NCI-H345 treated with DMSO at 0.1 percent for 48 hours (cell line): ENCODE measurements at regions not wholly inside any gene's neighbourhood (a gene's known extent, or its start where the extent isn't known, plus 50 kb on each side); places are given as distances from the start of the nearest gene placed in this dataset.

ENCODE experiments used
- DNase-seq: peaks from one replicate; lab custom pipeline; 2025; ENCODE audit not compliant: unreplicated experiment; lab: John Stamatoyannopoulos, UW

DNA sequence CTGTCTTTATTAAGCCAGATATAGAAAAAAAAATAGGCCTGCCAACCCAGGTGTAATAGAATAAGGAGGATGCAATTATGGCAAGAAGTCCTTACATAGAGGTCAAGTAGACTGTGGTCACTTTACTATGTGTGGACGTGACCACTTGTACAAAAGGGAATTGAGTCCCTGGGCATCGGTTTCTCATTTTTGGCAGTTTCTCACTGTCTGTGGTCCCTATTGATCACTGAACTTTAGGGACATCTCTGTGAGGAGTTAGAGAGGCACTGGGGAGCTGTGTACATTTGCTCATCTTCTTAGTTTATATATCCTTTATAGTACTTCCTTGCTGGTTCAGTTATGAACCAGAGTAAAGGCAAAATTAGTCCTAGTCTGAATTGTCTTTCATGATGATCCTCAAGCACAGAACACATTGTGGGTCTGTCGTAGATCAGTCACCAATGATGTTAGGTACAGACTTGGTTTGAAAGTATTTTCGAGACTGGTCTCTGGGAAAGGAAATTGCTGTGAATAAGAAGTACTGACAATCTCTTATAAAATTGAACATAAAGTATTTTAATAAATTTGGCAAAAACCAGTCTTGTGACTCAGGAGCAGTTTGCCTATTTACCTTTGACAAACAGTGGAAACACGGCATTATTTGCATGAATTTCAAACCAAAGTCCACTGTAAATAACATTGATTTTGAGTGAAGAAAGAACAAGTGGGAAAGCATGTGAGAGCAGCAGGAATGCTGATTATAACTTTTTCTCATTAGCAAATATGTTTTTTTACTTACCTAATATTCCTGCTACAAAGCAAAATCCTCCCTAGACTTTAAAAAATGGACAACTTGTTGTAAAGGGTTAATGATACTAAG lies 218.9 kb upstream of the DPH6 start:
- DNase-seq, result no peak

- no peak for DNase-seq
Measured at GRCh38 chr15:35768949-35769348, 223.0 kb upstream of the DPH6 start.

DNA sequence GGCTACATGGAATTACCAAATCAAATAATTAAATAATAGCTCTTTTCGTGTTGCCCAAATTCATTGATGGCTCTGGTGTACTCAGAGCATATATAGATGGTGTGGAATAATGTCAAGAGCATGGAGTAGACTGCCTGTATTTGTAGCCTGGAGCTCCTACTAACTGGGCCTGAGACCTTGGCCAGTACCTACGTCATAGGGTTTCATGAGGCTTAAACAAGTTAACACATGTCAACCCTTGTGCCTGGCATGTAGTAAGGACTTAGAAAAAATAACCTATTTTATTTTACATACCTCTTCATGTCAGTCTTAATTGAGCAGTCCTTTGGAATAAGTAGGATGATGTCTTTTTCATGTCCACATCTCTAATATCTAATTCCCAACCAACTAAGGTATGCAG lies 223.7 kb upstream of the DPH6 start:
- no peak for DNase-seq

GRCh38 chr15:35771746-35772442 lies 225.9 kb upstream of the DPH6 start:
- DNase-seq, result no peak

- no peak for DNase-seq
Measured at GRCh38 chr15:35774653-35775052, 228.7 kb upstream of the DPH6 start.

- DNase-seq, result no peak
Measured at GRCh38 chr15:35775471-35775870, 229.5 kb upstream of the DPH6 start.

GRCh38 chr15:35777061-35777460 lies 231.1 kb upstream of the DPH6 start:
- no peak for DNase-seq

DNA sequence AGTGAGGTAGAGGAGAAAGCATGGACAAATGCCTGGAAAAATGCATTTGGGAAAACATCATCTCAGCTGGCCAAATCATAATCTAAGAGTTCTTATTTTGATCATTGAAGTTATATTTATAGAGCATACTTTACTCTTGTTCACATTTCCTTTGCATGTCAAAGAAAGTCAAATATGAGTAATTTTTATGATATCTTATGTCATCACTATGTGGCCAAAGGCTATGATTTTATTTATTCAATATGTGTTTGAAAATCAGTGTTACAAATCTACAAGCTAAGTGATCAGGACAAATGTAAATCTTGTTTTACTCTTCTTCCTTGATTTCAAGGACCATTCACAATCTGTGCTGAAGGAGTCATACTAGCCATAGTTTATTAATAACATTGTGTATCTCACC lies 237.2 kb upstream of the DPH6 start:
- DNase-seq, result no peak

GRCh38 chr15:35784745-35785144 lies 238.8 kb upstream of the DPH6 start:
- peak; percentile 94 for DNase-seq

GRCh38 chr15:35810007-35810406 lies 264.0 kb upstream of the DPH6 start:
- no peak for DNase-seq

DNA sequence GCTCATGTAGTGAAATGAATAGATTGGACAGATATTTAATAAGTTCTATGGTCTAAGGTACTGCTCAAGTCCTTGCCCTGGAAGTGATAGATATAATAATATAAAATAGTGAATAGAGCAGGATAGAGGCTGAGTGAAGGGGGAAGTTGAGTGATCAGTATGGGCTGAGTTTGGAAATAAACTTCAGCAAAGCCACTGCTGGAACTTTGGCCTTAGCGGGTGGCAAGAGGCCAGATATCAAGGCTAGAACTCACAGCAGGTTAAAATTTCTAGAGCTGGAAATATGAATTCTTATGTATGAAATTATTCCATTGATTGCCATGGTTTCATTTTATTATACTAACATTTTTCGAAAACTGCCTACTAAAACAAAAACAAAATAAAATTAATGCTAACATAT lies 267.6 kb upstream of the DPH6 start:
- no peak for DNase-seq

- DNase-seq, result no peak
Measured at GRCh38 chr15:35818846-35819245, 272.9 kb upstream of the DPH6 start.

DNA sequence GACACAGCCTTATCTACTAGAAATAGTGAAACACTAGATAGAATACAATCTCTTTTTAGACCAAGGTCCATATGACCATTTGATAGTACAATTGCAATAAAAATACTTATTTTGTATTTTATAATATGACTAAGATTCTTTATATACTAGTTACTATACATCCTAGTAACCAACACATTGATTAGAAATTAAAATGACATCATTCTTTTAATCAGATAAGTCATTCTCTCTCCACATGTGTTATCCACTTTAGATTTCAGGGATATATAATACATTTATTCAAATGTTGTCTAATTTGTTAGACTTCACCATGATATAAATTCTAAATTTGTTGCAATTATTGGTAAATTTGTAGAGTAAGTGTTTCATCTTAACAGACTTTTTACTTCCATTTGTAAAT lies 276.2 kb upstream of the DPH6 start:
- no peak for DNase-seq

DNA sequence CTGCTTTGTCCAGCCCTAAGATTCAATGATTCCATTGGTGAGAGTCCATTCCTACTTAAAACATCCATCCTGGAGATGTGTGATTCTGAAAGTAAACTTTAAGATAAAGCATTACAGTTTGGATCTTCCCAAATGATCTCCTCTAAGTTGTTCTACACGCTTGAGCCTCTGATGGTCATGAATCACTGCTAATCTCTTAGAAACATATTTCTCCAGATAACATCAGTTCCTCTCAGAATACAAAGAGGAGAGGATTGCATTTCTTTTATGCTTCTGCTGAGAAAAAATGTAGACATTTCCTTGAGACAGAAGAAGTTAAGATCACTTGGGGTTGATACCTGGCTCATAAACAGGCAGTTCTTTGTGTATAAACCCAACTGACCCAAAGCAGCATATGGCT lies 281.2 kb upstream of the DPH6 start:
- no peak for DNase-seq

DNA sequence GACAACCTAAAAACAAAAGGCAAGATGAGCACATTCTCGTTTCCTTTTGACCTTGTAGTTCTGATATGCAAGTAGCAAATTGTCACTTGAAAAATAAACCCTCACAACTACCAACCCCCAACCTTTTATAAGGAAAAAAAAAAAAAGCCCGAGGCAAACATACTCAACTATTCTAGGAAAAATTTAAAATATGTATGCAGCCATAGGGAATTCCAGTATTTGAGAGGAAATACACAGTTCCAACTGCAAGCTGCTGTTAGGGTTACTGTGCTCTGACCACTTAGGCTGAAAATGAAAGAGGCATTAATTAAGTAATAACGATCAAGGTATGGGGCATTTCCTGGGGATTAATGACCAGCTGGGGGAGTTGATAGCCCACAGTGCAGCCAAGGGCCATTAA lies 281.9 kb upstream of the DPH6 start:
- no peak for DNase-seq

- DNase-seq, result no peak
Measured at GRCh38 chr15:35833581-35833980, 287.6 kb upstream of the DPH6 start.

DNA sequence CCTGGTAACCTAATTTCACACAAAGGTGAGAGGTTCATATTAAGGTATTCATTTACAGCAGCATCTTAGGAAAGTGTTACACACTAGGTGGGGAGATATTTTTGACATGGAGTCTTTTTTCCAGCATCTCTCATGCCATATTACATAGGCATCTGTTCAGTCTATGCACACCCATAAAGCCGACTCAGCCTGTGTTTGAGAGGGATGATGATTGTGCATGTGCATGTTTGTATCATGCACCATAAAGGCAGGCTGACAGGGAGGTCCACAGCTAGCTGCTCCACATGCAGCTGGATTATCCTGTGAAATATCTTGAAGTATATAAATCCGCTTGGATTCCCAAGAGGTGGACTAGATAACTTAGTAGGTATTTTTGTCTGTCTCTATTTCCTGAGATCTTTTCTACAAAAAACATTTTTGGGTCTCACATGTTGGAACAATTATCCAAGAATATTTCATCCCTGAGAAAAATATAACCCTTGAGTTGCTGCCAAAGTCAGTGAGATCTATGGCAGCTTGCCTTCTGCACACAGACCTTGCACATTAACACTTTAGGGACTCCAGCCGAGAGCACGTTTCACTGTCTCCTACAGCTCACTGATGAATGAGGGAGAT lies 288.4 kb upstream of the DPH6 start:
- DNase-seq, result no peak

DNA sequence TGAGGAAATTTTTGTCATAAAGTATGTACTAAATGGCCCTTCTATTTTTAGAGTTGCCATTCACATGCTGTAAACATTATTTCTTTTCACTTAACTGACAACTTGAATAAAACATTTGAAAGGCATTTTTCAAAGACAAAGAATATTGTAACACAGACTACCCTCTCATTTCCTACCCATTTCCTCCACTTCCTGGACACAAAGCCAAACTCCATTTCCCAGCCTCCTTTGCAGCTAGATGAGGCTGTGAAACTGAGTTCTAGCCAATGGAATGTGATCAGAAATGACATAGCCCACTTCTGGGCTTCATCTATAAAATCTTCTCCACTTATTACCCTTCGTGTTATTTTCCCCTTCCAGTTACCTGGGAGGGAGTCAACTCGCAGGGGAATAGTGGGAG lies 288.9 kb upstream of the DPH6 start:
- no peak for DNase-seq

- no peak for DNase-seq
Measured at GRCh38 chr15:35838424-35839111, 292.6 kb upstream of the DPH6 start.

GRCh38 chr15:35842631-35843030 lies 296.7 kb upstream of the DPH6 start:
- no peak for DNase-seq

DNA sequence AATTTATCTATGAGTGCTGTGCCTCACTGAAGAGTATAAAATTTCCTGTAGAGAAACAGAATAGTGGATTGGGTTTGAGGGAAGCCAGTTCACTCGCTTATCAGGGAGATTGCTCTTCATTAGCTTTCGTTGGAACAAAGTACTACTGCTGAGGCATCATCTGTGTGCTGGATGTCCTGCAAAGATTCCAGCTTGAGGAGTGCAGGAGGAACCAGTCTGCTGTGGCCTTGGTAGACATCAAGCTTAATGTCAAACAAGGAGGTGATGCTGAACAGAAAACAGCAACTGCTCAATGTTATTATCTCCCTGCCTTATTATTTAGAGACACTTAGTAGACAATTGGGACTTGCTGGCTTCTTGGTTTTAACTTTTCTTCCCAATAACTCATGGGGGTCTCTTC lies 297.5 kb upstream of the DPH6 start:
- no peak for DNase-seq

GRCh38 chr15:35850284-35850683 lies 304.3 kb upstream of the DPH6 start:
- DNase-seq, result no peak
